Body of pancreas (tissue), 4 donors: ENCODE measurements at regions not wholly inside any gene's neighbourhood (a gene's known extent, or its start where the extent isn't known, plus 50 kb on each side); places are given as distances from the start of the nearest gene placed in this dataset.

ENCODE experiments used
- ATAC-seq: fragments of 150-250 bp; one replicate; pipeline ENCODE4 v1.9.1; 2016
- DNase-seq, 4 donors: peaks; one replicate each; pipeline ENCODE4 v3.0.0-alpha.2; 2019
- H3K27ac ChIP-seq, 4 donors: fragments of 200-600 bp; sonication (generic); 1 replicate in 3 of 4; 2 replicates in 1 of 4; pipeline versions ENCODE4 v1.5.1 to v1.6.1; 2016 to 2019; ENCODE audit warnings: mild to moderate bottlenecking in 1 of 4, mixed read lengths in 1 of 4, moderate library complexity in 1 of 4
- H3K27me3 ChIP-seq, 2 donors: fragments of 200-600 bp; sonication (generic); one replicate each; pipeline ENCODE4 v1.6.0; 2016; ENCODE audit warnings: mild to moderate bottlenecking in 1 of 2
- H3K36me3 ChIP-seq, 2 donors: fragments of 200-600 bp; sonication (generic); replicated peaks in 1 of 2; 2 replicates each; pipeline ENCODE4 v1.5.1; 2016; ENCODE audit warnings: low read depth in 2 of 2; ENCODE audit not compliant: insufficient read depth in 1 of 2
- H3K4me1 ChIP-seq: fragments of 200-600 bp; sonication (generic); one replicate; pipeline ENCODE4 v1.6.0; 2016
- H3K4me3 ChIP-seq, 2 donors: fragments of 200-600 bp; sonication (generic); 1 replicate in 1 of 2; 2 replicates in 1 of 2; pipeline ENCODE4 v1.5.1; 2016 to 2019
- H3K9me3 ChIP-seq, 3 donors: fragments of 200-600 bp; sonication (generic); 1 replicate in 2 of 3; 2 replicates in 1 of 3; pipeline ENCODE4 v1.5.1; 2016
- POLR2A ChIP-seq, 3 donors: fragments of 450-650 bp; IDR thresholded peaks; one replicate each; pipeline ENCODE4 v1.6.1; 2016; ENCODE audit warnings: antibody characterized with exemption in 3 of 3, mild to moderate bottlenecking in 2 of 3
- WGBS, 2 donors: methylation state at CpG; one replicate each; pipeline ENCODE4 v1.1.5; 2017; 5-methylcytosine and 5-hydroxymethylcytosine counted together
- intact Hi-C: fragments of 100-400 bp; cut with DNase I; formaldehyde crosslinking; loops from one replicate; pipeline ENCODE4 v1.15.1; 2023
- TF ChIP-seq, protein P1 (sequence below), 7 experiments: fragments of 450-650 bp in 4 of 7; fragments of 200-600 bp in 3 of 7; sonication (generic) in 3 of 7; IDR thresholded peaks; one replicate each; pipeline ENCODE4 v1.5.1; 2016 to 2019; ENCODE audit warnings: antibody characterized with exemption in 7 of 7

- intact Hi-C loops, result no loop called here
- DNase-seq (no peak), ATAC-seq (no peak)
- H3K4me1 ChIP-seq, result no peaks in the 10 kb centered on the region
- WGBS, 2 donors, result 80 to 83% methylated on average over 25 to 29 of the region's 29 CpGs
- no peaks in the 10 kb centered on the region for H3K9me3 ChIP-seq
- no peak overlapping the region for H3K27ac ChIP-seq
- H3K36me3 ChIP-seq, result no peaks in the 10 kb centered on the region
- H3K27me3 ChIP-seq, result no peaks in the 10 kb centered on the region
- TF ChIP-seq POLR2A (IDR thresholded peaks at IDR 0.05), result no peak
- TF ChIP-seq, protein P1, sequence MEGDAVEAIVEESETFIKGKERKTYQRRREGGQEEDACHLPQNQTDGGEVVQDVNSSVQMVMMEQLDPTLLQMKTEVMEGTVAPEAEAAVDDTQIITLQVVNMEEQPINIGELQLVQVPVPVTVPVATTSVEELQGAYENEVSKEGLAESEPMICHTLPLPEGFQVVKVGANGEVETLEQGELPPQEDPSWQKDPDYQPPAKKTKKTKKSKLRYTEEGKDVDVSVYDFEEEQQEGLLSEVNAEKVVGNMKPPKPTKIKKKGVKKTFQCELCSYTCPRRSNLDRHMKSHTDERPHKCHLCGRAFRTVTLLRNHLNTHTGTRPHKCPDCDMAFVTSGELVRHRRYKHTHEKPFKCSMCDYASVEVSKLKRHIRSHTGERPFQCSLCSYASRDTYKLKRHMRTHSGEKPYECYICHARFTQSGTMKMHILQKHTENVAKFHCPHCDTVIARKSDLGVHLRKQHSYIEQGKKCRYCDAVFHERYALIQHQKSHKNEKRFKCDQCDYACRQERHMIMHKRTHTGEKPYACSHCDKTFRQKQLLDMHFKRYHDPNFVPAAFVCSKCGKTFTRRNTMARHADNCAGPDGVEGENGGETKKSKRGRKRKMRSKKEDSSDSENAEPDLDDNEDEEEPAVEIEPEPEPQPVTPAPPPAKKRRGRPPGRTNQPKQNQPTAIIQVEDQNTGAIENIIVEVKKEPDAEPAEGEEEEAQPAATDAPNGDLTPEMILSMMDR (IDR thresholded peaks at IDR 0.05), result no peak
- no peak overlapping the region for H3K4me3 ChIP-seq
These were observed 122.2 kb upstream of the NXPH2 start for GRCh38 chr2:138902239-138902871.

DNA sequence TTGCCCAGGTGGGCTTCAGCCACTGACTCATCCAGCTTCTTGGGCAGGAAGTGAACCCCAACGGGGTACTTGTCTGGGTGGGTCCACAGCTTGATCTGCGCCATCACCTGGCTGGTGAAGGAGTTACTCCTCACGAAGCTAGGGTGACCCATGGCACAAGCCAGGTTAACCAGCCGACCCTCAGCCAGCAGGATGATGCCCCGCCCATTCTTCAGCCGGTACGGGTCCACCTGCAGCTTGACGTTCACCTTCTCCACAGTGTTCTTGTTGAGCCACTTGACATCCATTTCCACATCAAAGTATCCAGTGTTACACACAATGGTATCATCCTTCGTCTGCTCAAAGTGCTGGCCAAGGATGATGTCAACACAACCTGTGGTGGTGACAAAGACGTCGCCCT lies 121.3 kb upstream of the NXPH2 start:
- no peak overlapping the region for H3K4me3 ChIP-seq
- no peak for DNase-seq
- intact Hi-C loops, result no loop called here
- no peaks in the 10 kb centered on the region for H3K9me3 ChIP-seq
- H3K36me3 ChIP-seq, result no peaks in the 10 kb centered on the region
- 80 to 82% methylated on average over 11 of the region's 11 CpGs for WGBS, 2 donors
- H3K27me3 ChIP-seq, result no peaks in the 10 kb centered on the region
- H3K27ac ChIP-seq, result no peak overlapping the region
- TF ChIP-seq, protein P1 (IDR thresholded peaks at IDR 0.05), result no peak
- TF ChIP-seq POLR2A (IDR thresholded peaks at IDR 0.05), result no peak
- H3K4me1 ChIP-seq, result no peaks in the 10 kb centered on the region
- no peak for ATAC-seq

DNA sequence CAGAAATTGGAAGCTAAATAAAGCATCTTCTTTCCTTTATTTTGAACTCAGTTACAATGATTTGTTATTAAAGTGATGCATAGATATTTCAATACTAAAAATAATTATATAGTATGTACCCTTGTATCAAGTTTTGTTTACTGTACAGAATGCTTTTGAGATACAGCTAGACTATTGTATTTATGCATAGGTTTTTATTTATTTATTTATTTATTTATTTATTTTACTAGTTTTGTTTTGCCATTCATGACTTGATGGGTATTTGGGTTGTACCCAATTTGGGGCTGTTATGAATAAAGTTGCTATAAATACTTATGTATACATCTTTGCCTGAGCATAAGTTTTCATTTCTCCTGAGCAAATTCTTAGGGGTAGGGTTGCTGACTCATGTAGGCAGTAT lies 118.7 kb upstream of the NXPH2 start:
- H3K27ac ChIP-seq, result no peak overlapping the region
- intact Hi-C loops, result no loop called here
- no peaks in the 10 kb centered on the region for H3K4me1 ChIP-seq
- no peaks in the 10 kb centered on the region for H3K27me3 ChIP-seq
- no peak for DNase-seq
- no peaks in the 10 kb centered on the region for H3K9me3 ChIP-seq
- no peak for ATAC-seq
- H3K36me3 ChIP-seq, result no peaks in the 10 kb centered on the region
- no peak overlapping the region for H3K4me3 ChIP-seq
- no peak for TF ChIP-seq POLR2A (IDR thresholded peaks at IDR 0.05)
- TF ChIP-seq, protein P1 (IDR thresholded peaks at IDR 0.05), result no peak

GRCh38 chr2:138897274-138897673 lies 117.1 kb upstream of the NXPH2 start:
- intact Hi-C loops, result no loop called here
- Histone ChIP-seq H3K4me1 (no peaks in the 10 kb centered on the region), H3K9me3 (no peaks in the 10 kb centered on the region), H3K36me3 (no peaks in the 10 kb centered on the region), H3K4me3 (no peak overlapping the region), H3K27me3 (no peaks in the 10 kb centered on the region), H3K27ac (no peak overlapping the region)
- no peak for ATAC-seq
- 64 to 68% methylated on average over 9 to 12 of the region's 12 CpGs for WGBS, 2 donors
- TF ChIP-seq, protein P1 (IDR thresholded peaks at IDR 0.05), result no peak
- no peak for TF ChIP-seq POLR2A (IDR thresholded peaks at IDR 0.05)
- no peak for DNase-seq

- intact Hi-C loops, result no loop called here
- no peaks in the 10 kb centered on the region for H3K4me1 ChIP-seq
- ATAC-seq, result no peak
- WGBS, 2 donors, result 39 to 43% methylated on average over 3 of the region's 3 CpGs
- DNase-seq, result no peak
- H3K27ac ChIP-seq, result no peak overlapping the region
- TF ChIP-seq, protein P1 (IDR thresholded peaks at IDR 0.05), result no peak
- TF ChIP-seq POLR2A (IDR thresholded peaks at IDR 0.05), result no peak
- H3K27me3 ChIP-seq, result no peaks in the 10 kb centered on the region
- H3K36me3 ChIP-seq, result no peaks in the 10 kb centered on the region
- H3K4me3 ChIP-seq, result no peak overlapping the region
- H3K9me3 ChIP-seq, result no peaks in the 10 kb centered on the region
These were observed 113.6 kb upstream of the NXPH2 start for GRCh38 chr2:138893746-138894145.
